H9 (cell line): ENCODE measurements at regions not wholly inside any gene's neighbourhood (a gene's known extent, or its start where the extent isn't known, plus 50 kb on each side); places are given as distances from the start of the nearest gene placed in this dataset.

Experiments used
- DNase-seq: peaks from one replicate; pipeline ENCODE4 v3.0.0-alpha.2; 2017
- H2AFZ ChIP-seq: one replicate; pipeline ENCODE4 v1.6.1; 2013; ENCODE audit warnings: mild to moderate bottlenecking, low read length, control low read depth, moderate library complexity
- H2AK5ac ChIP-seq: 2 replicates; pipeline ENCODE4 v1.6.1; 2013; ENCODE audit warnings: low read length, control low read depth, mixed read lengths; ENCODE audit not compliant: insufficient read length
- H2BK120ac ChIP-seq: one replicate; pipeline ENCODE4 v1.6.1; 2013; ENCODE audit warnings: low read depth, mild to moderate bottlenecking, low read length, control low read depth, inconsistent platforms; ENCODE audit not compliant: poor library complexity, severe bottlenecking
- H2BK12ac ChIP-seq: 2 replicates; pipeline ENCODE4 v1.6.1; 2013; ENCODE audit warnings: low read length, control low read depth, mixed read lengths, low read depth; ENCODE audit not compliant: insufficient read length
- H2BK15ac ChIP-seq: 2 replicates; pipeline ENCODE4 v1.6.1; 2013; ENCODE audit warnings: low read depth, low read length, control low read depth
- H2BK20ac ChIP-seq: one replicate; pipeline ENCODE4 v1.6.1; 2013; ENCODE audit warnings: low read depth, mild to moderate bottlenecking, low read length, control low read depth, inconsistent platforms; ENCODE audit not compliant: poor library complexity, severe bottlenecking
- H2BK5ac ChIP-seq: 2 replicates; pipeline ENCODE4 v1.6.1; 2013; ENCODE audit warnings: low read length, control low read depth, mixed read lengths; ENCODE audit not compliant: insufficient read length
- H3K14ac ChIP-seq: 2 replicates; pipeline ENCODE4 v1.6.1; 2013; ENCODE audit warnings: low read length, control low read depth; ENCODE audit not compliant: insufficient read depth
- H3K18ac ChIP-seq: 2 replicates; pipeline ENCODE4 v1.6.1; 2013; ENCODE audit warnings: low read depth, mild to moderate bottlenecking, mixed read lengths, low read length, control low read depth; ENCODE audit not compliant: insufficient read length
- H3K23ac ChIP-seq: 2 replicates; pipeline ENCODE4 v1.6.1; 2013; ENCODE audit warnings: low read length, control low read depth, mixed read lengths, low read depth; ENCODE audit not compliant: insufficient read length
- H3K23me2 ChIP-seq: 2 replicates; pipeline ENCODE4 v1.6.1; 2013; ENCODE audit warnings: low read depth, mild to moderate bottlenecking, mixed read lengths, low read length, control low read depth; ENCODE audit not compliant: insufficient read length, poor library complexity, severe bottlenecking
- H3K27ac ChIP-seq: 2 replicates; pipeline ENCODE4 v1.5.1; 2013; ENCODE audit warnings: low read length, control low read depth, mixed read lengths, low read depth; ENCODE audit not compliant: insufficient read length
- H3K27me3 ChIP-seq: 2 replicates; pipeline ENCODE4 v1.6.1; 2013; ENCODE audit warnings: low read length, control low read depth, inconsistent platforms; ENCODE audit not compliant: insufficient read depth
- H3K4ac ChIP-seq: 2 replicates; pipeline ENCODE4 v1.6.1; 2013; ENCODE audit warnings: low read depth, mild to moderate bottlenecking, control low read depth, inconsistent platforms, low read length, moderate library complexity
- H3K4me1 ChIP-seq: 2 replicates; pipeline ENCODE4 v1.6.1; 2013; ENCODE audit warnings: low read length, control low read depth, inconsistent platforms; ENCODE audit not compliant: insufficient read depth
- H3K4me2 ChIP-seq: 2 replicates; pipeline ENCODE4 v1.6.1; 2013; ENCODE audit warnings: low read length, control low read depth, mixed read lengths; ENCODE audit not compliant: insufficient read length, insufficient read depth
- H3K56ac ChIP-seq: 2 replicates; pipeline ENCODE4 v1.6.1; 2013; ENCODE audit warnings: low read depth, mild to moderate bottlenecking, mixed read lengths, low read length, control low read depth; ENCODE audit not compliant: insufficient read length
- H3K79me1 ChIP-seq: 2 replicates; pipeline ENCODE4 v1.6.1; 2013; ENCODE audit warnings: low read depth, mild to moderate bottlenecking, moderate library complexity, low read length, control low read depth, inconsistent platforms; ENCODE audit not compliant: insufficient read depth, poor library complexity, severe bottlenecking
- H3K79me2 ChIP-seq: 2 replicates; pipeline ENCODE4 v1.6.1; 2013; ENCODE audit warnings: low read length, control low read depth, inconsistent platforms; ENCODE audit not compliant: insufficient read depth
- H3K9ac ChIP-seq: 2 replicates; pipeline ENCODE4 v1.6.1; 2013; ENCODE audit warnings: low read length, control low read depth, mixed read lengths; ENCODE audit not compliant: insufficient read length; ENCODE audit errors: extremely low read depth
- H3K9me3 ChIP-seq: one replicate; pipeline ENCODE4 v1.6.1; 2013; ENCODE audit warnings: low read depth, low read length, inconsistent platforms; ENCODE audit not compliant: control insufficient read depth
- H3T11ph ChIP-seq: one replicate; pipeline ENCODE4 v1.6.1; 2013; ENCODE audit warnings: mild to moderate bottlenecking, low read length, control low read depth, inconsistent platforms
- H4K20me1 ChIP-seq: one replicate; pipeline ENCODE4 v1.6.1; 2013; ENCODE audit not compliant: control insufficient read depth, insufficient read length, insufficient read depth
- H4K5ac ChIP-seq: 2 replicates; pipeline ENCODE4 v1.6.1; 2013; ENCODE audit warnings: low read depth, mild to moderate bottlenecking, mixed read lengths, low read length, control low read depth; ENCODE audit not compliant: insufficient read length
- H4K8ac ChIP-seq: replicated peaks from 2 replicates; pipeline ENCODE4 v1.6.1; 2013; ENCODE audit warnings: low read length, control low read depth, mixed read lengths, low read depth; ENCODE audit not compliant: insufficient read length
- H4K91ac ChIP-seq: 2 replicates; pipeline ENCODE4 v1.6.1; 2013; ENCODE audit warnings: low read depth, mild to moderate bottlenecking, moderate library complexity, mixed read lengths, low read length, control low read depth; ENCODE audit not compliant: insufficient read length
- H3K27ac Mint-ChIP-seq, 3 experiments: 2 replicates in 2 of 3; 3 replicates in 1 of 3; pipeline ENCODE4 v1.8.0; 2020 to 2021; ENCODE audit warnings: mixed read lengths in 3 of 3, mild to moderate bottlenecking in 1 of 3, moderate library complexity in 1 of 3
- H3K27me3 Mint-ChIP-seq: 2 replicates; pipeline ENCODE4 v1.8.0; 2021; ENCODE audit warnings: low read depth, mild to moderate bottlenecking, moderate library complexity, mixed read lengths
- H3K36me3 Mint-ChIP-seq, 3 experiments: 2 replicates in 2 of 3; 3 replicates in 1 of 3; pipeline ENCODE4 v1.8.0; 2020 to 2021; ENCODE audit warnings: low read depth in 3 of 3, mixed read lengths in 3 of 3; ENCODE audit not compliant: insufficient read depth in 1 of 3
- H3K4me1 Mint-ChIP-seq, 2 experiments: 2 replicates each; pipeline ENCODE4 v1.8.0; 2020; ENCODE audit warnings: mixed read lengths in 2 of 2
- H3K4me3 Mint-ChIP-seq, 2 experiments: 2 replicates in 1 of 2; 3 replicates in 1 of 2; pipeline ENCODE4 v1.8.0; 2020 to 2021; ENCODE audit warnings: mild to moderate bottlenecking in 2 of 2, mixed read lengths in 2 of 2, moderate library complexity in 1 of 2
- H3K9me3 Mint-ChIP-seq, 2 experiments: 2 replicates in 1 of 2; 3 replicates in 1 of 2; pipeline ENCODE4 v1.8.0; 2020; ENCODE audit warnings: mild to moderate bottlenecking in 2 of 2, mixed read lengths in 2 of 2, moderate library complexity in 1 of 2
- CTCF ChIP-seq: fragments of 200-600 bp; sonication (generic); conservative IDR thresholded peaks from 3 replicates; pipeline ENCODE4 v1.8.0; 2021; ENCODE audit warnings: antibody characterized with exemption, mild to moderate bottlenecking
- WGBS: extraction: QIAGEN DNeasy Blood & Tissue Kit; methylation state at CpG from one replicate; pipeline ENCODE4 v1.1.7; 2013; ENCODE audit warnings: missing lambda C conversion rate, low lambda C conversion rate, mixed read lengths; ENCODE audit not compliant: insufficient read length; ENCODE audit errors: extremely low coverage; 5-methylcytosine and 5-hydroxymethylcytosine counted together

- H2BK12ac ChIP-seq = no peak overlapping the region
- no peak overlapping the region for H2BK5ac ChIP-seq
- no peak overlapping the region for H2BK15ac ChIP-seq
- no peak overlapping the region for H3K23ac ChIP-seq
- no peak overlapping the region for H4K5ac ChIP-seq
- H3K27ac ChIP-seq = no peak overlapping the region
- H3K4me1 Mint-ChIP-seq = peaks cover 3% of the 10 kb centered on the region in 2 experiments; a peak in 1 of 4 replicates
- DNase-seq = no peak
- no peak for TF ChIP-seq CTCF
- H3K36me3 Mint-ChIP-seq = peaks cover 17 to 37% (median 24%) of the 10 kb centered on the region in 3 experiments
- H3K27ac Mint-ChIP-seq = no peak overlapping the region
- no CpG with 5 or more reads among the region's 6 CpGs for WGBS
- peaks cover 30% of the 10 kb centered on the region in 2 experiments for H3K9me3 Mint-ChIP-seq
- H3K4me3 Mint-ChIP-seq = no peak overlapping the region
- no peak overlapping the region for H2BK20ac ChIP-seq
- H3K56ac ChIP-seq = no peak overlapping the region
- no peak overlapping the region for H2AK5ac ChIP-seq
- no peaks in the 10 kb centered on the region for H3K79me1 ChIP-seq
- H2BK120ac ChIP-seq = no peak overlapping the region
- H3K14ac ChIP-seq = no peak overlapping the region
- H3K4ac ChIP-seq = no peak overlapping the region
- H3K27me3 Mint-ChIP-seq = no peaks in the 10 kb centered on the region
- no peak overlapping the region for H4K91ac ChIP-seq
- no peak overlapping the region for H3K4me2 ChIP-seq
- no peaks in the 10 kb centered on the region for H4K20me1 ChIP-seq
- H2AFZ ChIP-seq = no peak overlapping the region
- no peaks in the 10 kb centered on the region for H3K4me1 ChIP-seq
- no peak overlapping the region for H3K18ac ChIP-seq
- no peak overlapping the region for H3T11ph ChIP-seq
- no peaks in the 10 kb centered on the region for H3K79me2 ChIP-seq
- no peaks in the 10 kb centered on the region for H3K23me2 ChIP-seq
- H3K9me3 ChIP-seq = no peaks in the 10 kb centered on the region
- no peak overlapping the region for H4K8ac ChIP-seq
- H3K27me3 ChIP-seq = no peaks in the 10 kb centered on the region
- no peak overlapping the region for H3K9ac ChIP-seq
Observed at GRCh38 chr2:125224188-125224587, 1199.1 kb downstream of the CNTNAP5 start.
